CD4-positive, alpha-beta T cell (primary cell): ENCODE measurements at regions not wholly inside any gene's neighbourhood (a gene's known extent, or its start where the extent isn't known, plus 50 kb on each side); places are given as distances from the start of the nearest gene placed in this dataset.

Experiments
- ATAC-seq: fragments of 200-7000 bp; cut with Tn5 transposase; one replicate; pipeline ENCODE4 v1.10.0; 2022; ENCODE audit warnings: mild to moderate bottlenecking; ENCODE audit not compliant: poor library complexity
- CTCF ChIA-PET: fragments of 350-600 bp; sonication (Branson Sonifier 250); formaldehyde crosslinking; loops from one replicate; lab custom pipeline; 2021; ENCODE audit warnings: antibody characterized with exemption, inconsistent platforms; lab: Charles Lee
- POLR2A ChIA-PET: fragments of 350-600 bp; sonication (Branson Sonifier 250); formaldehyde crosslinking; loops from one replicate; lab custom pipeline; 2021; ENCODE audit warnings: antibody characterized with exemption, inconsistent platforms; lab: Charles Lee
- DNase-seq, 14 experiments: peaks; one replicate each; pipeline ENCODE4 v3.0.0-alpha.2; 2013 to 2020; ENCODE audit warnings: mixed read lengths in 2 of 14
- H3K27ac ChIP-seq, 2 donors: one replicate each; pipeline versions ENCODE4 v1.5.1 to v1.7.0; 2013; ENCODE audit warnings: low read length in 2 of 2, low read depth in 1 of 2, mild to moderate bottlenecking in 1 of 2
- H3K27me3 ChIP-seq, 2 experiments: 1 replicate in 1 of 2; 2 replicates in 1 of 2; pipeline versions ENCODE4 v1.6.1 to v1.7.0; 2013; ENCODE audit warnings: low read length in 2 of 2, control low read depth in 1 of 2, mild to moderate bottlenecking in 1 of 2, moderate library complexity in 1 of 2; ENCODE audit not compliant: insufficient read depth in 2 of 2, control insufficient read depth in 1 of 2
- H3K36me3 ChIP-seq: one replicate; pipeline ENCODE4 v1.6.1; 2013; ENCODE audit warnings: low read length, control low read depth; ENCODE audit not compliant: insufficient read depth
- H3K4me1 ChIP-seq: one replicate; pipeline ENCODE4 v1.6.1; 2013; ENCODE audit warnings: low read length, control low read depth; ENCODE audit not compliant: insufficient read depth
- H3K4me3 ChIP-seq: one replicate; pipeline ENCODE4 v1.5.1; 2013; ENCODE audit warnings: mild to moderate bottlenecking, low read length, moderate library complexity
- H3K9me3 ChIP-seq, 2 experiments: 1 replicate in 1 of 2; 2 replicates in 1 of 2; pipeline versions ENCODE4 v1.6.1 to v1.7.0; 2013; ENCODE audit warnings: low read length in 2 of 2, mild to moderate bottlenecking in 2 of 2, control low read depth in 1 of 2, moderate library complexity in 1 of 2; ENCODE audit not compliant: control insufficient read depth in 1 of 2, insufficient read depth in 1 of 2
- H3K27ac Mint-ChIP-seq: one replicate; pipeline ENCODE4 v1.8.0; 2020; ENCODE audit warnings: mixed read lengths
- H3K27me3 Mint-ChIP-seq: one replicate; pipeline ENCODE4 v1.8.0; 2021; ENCODE audit warnings: mixed read lengths
- H3K36me3 Mint-ChIP-seq: one replicate; pipeline ENCODE4 v1.8.0; 2021; ENCODE audit warnings: low read depth, mixed read lengths
- H3K4me1 Mint-ChIP-seq: one replicate; pipeline ENCODE4 v1.8.0; 2021; ENCODE audit warnings: low read depth, mixed read lengths
- H3K4me3 Mint-ChIP-seq: one replicate; pipeline ENCODE4 v1.8.0; 2020; ENCODE audit warnings: mild to moderate bottlenecking, mixed read lengths
- H3K9me3 Mint-ChIP-seq: one replicate; pipeline ENCODE4 v1.8.0; 2020; ENCODE audit warnings: mixed read lengths
- intact Hi-C, 2 experiments: fragments of 100-400 bp; cut with DNase I in 1 of 2; cut with micrococcal nuclease in 1 of 2; formaldehyde crosslinking; loops; one replicate each; pipeline versions ENCODE4 v1.15.1 to v1.9.0; 2023 to 2025; cut with DNase I, micrococcal nuclease
- TF ChIP-seq, protein P1 (sequence below): fragments of 200-600 bp; IDR thresholded peaks from one replicate; pipeline ENCODE4 v1.8.0; 2022; ENCODE audit warnings: antibody characterized with exemption, mild to moderate bottlenecking

DNA sequence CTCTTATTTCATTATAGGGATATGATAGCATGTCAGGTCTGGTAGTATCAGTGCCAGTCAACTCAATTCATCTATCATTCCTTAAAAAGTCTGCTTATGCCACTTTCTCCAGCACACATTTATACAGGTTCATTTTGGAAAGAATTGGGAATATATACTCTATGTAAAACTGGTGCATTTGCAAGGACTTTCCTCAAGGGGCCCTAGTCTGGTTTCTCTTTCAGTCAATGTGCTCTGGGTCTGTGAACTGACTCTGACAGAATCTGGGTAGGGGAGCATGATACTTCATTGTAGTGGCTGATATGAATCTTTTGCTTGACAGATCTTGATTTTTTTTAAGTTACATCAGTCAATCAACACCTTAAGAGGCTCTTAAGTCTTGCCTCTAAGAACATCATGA lies 313.9 kb downstream of the HTR1A start:
- intact Hi-C loops = no loop called here
- no peak for DNase-seq
- peaks cover 14% of the 10 kb centered on the region for H3K9me3 Mint-ChIP-seq
- Histone ChIP-seq H3K9me3 (no peaks in the 10 kb centered on the region), H3K27me3 (no peaks in the 10 kb centered on the region), H3K36me3 (no peaks in the 10 kb centered on the region), H3K4me3 (no peak overlapping the region), H3K4me1 (no peaks in the 10 kb centered on the region), H3K27ac (no peak overlapping the region)
- no peak overlapping the region for H3K4me3 Mint-ChIP-seq
- H3K27ac Mint-ChIP-seq = no peak overlapping the region
- H3K36me3 Mint-ChIP-seq = no peaks in the 10 kb centered on the region
- ATAC-seq = no peak
- ChIA-PET POLR2A (no interaction called here), CTCF (no interaction called here)
- TF ChIP-seq, protein P1, sequence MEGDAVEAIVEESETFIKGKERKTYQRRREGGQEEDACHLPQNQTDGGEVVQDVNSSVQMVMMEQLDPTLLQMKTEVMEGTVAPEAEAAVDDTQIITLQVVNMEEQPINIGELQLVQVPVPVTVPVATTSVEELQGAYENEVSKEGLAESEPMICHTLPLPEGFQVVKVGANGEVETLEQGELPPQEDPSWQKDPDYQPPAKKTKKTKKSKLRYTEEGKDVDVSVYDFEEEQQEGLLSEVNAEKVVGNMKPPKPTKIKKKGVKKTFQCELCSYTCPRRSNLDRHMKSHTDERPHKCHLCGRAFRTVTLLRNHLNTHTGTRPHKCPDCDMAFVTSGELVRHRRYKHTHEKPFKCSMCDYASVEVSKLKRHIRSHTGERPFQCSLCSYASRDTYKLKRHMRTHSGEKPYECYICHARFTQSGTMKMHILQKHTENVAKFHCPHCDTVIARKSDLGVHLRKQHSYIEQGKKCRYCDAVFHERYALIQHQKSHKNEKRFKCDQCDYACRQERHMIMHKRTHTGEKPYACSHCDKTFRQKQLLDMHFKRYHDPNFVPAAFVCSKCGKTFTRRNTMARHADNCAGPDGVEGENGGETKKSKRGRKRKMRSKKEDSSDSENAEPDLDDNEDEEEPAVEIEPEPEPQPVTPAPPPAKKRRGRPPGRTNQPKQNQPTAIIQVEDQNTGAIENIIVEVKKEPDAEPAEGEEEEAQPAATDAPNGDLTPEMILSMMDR = no peak
- H3K27me3 Mint-ChIP-seq = no peaks in the 10 kb centered on the region
- H3K4me1 Mint-ChIP-seq = no peaks in the 10 kb centered on the region

DNA sequence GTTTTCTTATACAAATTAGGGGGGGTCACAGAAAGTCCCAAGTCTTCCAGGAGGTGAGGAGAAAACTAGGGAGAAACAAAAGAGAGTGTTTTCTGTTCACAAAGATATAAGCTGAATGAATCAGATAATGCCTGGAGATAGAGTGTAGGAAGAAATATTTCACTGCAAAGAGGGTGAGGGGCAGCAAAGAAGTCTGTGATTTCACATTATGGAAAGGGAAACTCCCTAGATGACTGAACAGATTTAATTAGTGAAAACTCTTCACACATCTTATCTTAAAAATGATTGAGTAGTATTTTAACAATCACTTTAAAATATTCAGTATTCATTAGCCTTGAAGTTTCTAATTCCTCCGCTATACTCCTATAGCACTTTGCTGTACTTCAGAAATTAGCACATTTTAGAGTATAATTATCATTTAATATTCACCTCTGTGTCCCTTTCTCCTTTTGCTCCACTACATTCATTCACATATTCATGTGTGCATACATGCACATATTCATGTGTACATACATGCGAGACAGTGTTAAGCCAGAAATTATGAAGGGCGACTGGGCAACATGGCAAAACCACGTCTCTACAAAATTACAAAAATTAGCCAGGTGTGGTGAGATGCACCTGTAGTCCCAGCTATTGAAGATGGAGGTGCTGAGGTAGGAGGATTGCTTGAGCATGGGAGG lies 332.2 kb downstream of the HTR1A start:
- ChIA-PET CTCF (no interaction called here), POLR2A (no interaction called here)
- no peak overlapping the region for H3K4me3 Mint-ChIP-seq
- Histone ChIP-seq H3K4me1 (no peaks in the 10 kb centered on the region), H3K27me3 (no peaks in the 10 kb centered on the region), H3K27ac (no peak overlapping the region), H3K36me3 (no peaks in the 10 kb centered on the region), H3K4me3 (no peak overlapping the region), H3K9me3 (peaks cover 0 to 3% of the 10 kb centered on the region in 2 experiments)
- TF ChIP-seq, protein P1 = no peak
- H3K36me3 Mint-ChIP-seq = no peaks in the 10 kb centered on the region
- H3K9me3 Mint-ChIP-seq = peaks cover 6% of the 10 kb centered on the region
- H3K4me1 Mint-ChIP-seq = no peaks in the 10 kb centered on the region
- ATAC-seq (no peak), DNase-seq (no peak)
- H3K27me3 Mint-ChIP-seq = no peaks in the 10 kb centered on the region
- no peak overlapping the region for H3K27ac Mint-ChIP-seq
- intact Hi-C loops = no loop called here

DNA sequence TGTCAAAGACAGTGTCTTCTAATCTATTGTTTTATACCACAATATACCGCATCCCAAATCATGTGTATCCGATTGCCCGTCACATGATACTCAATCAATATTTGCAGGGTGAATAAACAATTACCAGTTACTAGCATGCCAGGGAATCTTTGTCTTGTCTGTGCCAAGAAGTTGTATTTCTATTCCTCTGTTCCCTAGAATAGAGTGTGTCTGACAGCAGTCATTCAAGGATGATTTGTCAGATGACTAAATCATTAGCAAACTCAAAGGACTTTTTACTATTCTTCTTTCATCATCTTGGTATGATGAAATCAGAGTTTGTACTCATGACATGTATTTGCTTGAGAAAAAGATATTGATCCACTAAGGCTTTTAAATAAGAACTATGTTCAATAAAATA lies 348.8 kb downstream of the HTR1A start:
- H3K36me3 Mint-ChIP-seq = no peaks in the 10 kb centered on the region
- H3K4me1 Mint-ChIP-seq = no peaks in the 10 kb centered on the region
- no peaks in the 10 kb centered on the region for H3K36me3 ChIP-seq
- no peaks in the 10 kb centered on the region for H3K9me3 ChIP-seq
- H3K27ac Mint-ChIP-seq = no peak overlapping the region
- ATAC-seq (no peak), DNase-seq (no peak)
- POLR2A ChIA-PET = no interaction called here
- CTCF ChIA-PET = interaction anchor here (0.5 kb wide), 1 partner anchor 1524 kb away, joined by 3 read pairs; no protein-coding TSS in a partner anchor
- TF ChIP-seq, protein P1 = no peak
- H3K27ac ChIP-seq = no peak overlapping the region
- intact Hi-C loops = no loop called here
- H3K27me3 ChIP-seq = no peaks in the 10 kb centered on the region
- H3K4me1 ChIP-seq = no peaks in the 10 kb centered on the region
- H3K4me3 Mint-ChIP-seq = no peak overlapping the region
- no peaks in the 10 kb centered on the region for H3K27me3 Mint-ChIP-seq
- H3K9me3 Mint-ChIP-seq = peaks cover 2% of the 10 kb centered on the region
- H3K4me3 ChIP-seq = no peak overlapping the region
